Small intestine (tissue), 7 donors: ENCODE measurements at regions not wholly inside any gene's neighbourhood (a gene's known extent, or its start where the extent isn't known, plus 50 kb on each side); places are given as distances from the start of the nearest gene placed in this dataset.

Experiments
- DNase-seq, 2 donors: peaks; one replicate each; pipeline versions ENCODE4 v3.0.0 to v3.0.0-alpha.2; 2013
- FAIRE-seq: peaks from 2 replicates; lab custom pipeline; 2012; peaks lifted over from hg19 to GRCh38; lab: Jason Lieb, UNC
- H3K27ac ChIP-seq, 3 donors: one replicate each; pipeline ENCODE4 v1.5.1; 2013; ENCODE audit warnings: low read length in 2 of 3, mild to moderate bottlenecking in 2 of 3, control low read depth in 1 of 3, inconsistent platforms in 1 of 3, low read depth in 1 of 3, moderate library complexity in 1 of 3
- H3K27me3 ChIP-seq, 3 donors: one replicate each; pipeline ENCODE4 v1.6.1; 2013; ENCODE audit warnings: low read length in 3 of 3, inconsistent platforms in 1 of 3; ENCODE audit not compliant: control insufficient read depth in 3 of 3, insufficient read depth in 3 of 3
- H3K36me3 ChIP-seq, 3 donors: one replicate each; pipeline ENCODE4 v1.6.1; 2013; ENCODE audit warnings: low read length in 3 of 3, inconsistent platforms in 1 of 3, low read depth in 1 of 3, mild to moderate bottlenecking in 1 of 3, moderate library complexity in 1 of 3; ENCODE audit not compliant: control insufficient read depth in 3 of 3, insufficient read depth in 2 of 3
- H3K4me1 ChIP-seq, 3 donors: one replicate each; pipeline ENCODE4 v1.6.1; 2013; ENCODE audit warnings: low read length in 2 of 3, inconsistent platforms in 1 of 3, low read depth in 1 of 3, mild to moderate bottlenecking in 1 of 3, moderate library complexity in 1 of 3; ENCODE audit not compliant: control insufficient read depth in 3 of 3, insufficient read depth in 2 of 3
- H3K4me3 ChIP-seq, 3 donors: one replicate each; pipeline ENCODE4 v1.5.1; 2013; ENCODE audit warnings: low read length in 3 of 3, control low read depth in 1 of 3, inconsistent platforms in 1 of 3, low read depth in 1 of 3, mild to moderate bottlenecking in 1 of 3, moderate library complexity in 1 of 3
- H3K9me3 ChIP-seq, 2 donors: one replicate each; pipeline ENCODE4 v1.6.1; 2013; ENCODE audit warnings: low read depth in 1 of 2, low read length in 1 of 2; ENCODE audit not compliant: control insufficient read depth in 2 of 2, insufficient read depth in 1 of 2
- WGBS, 3 donors: extraction: QIAGEN DNeasy Blood & Tissue Kit; methylation state at CpG; one replicate each; pipeline ENCODE4 v1.1.7; 2013; 5-methylcytosine and 5-hydroxymethylcytosine counted together
- donor health status: healthy with polysubstance abuse.
- donor health status: control.
- donor health status: control.
- donor health status: Bipolar disorder and iron deficiency.
- donor health status: healthy.

GRCh38 chr3:187830181-187830580 is 84.9 kb upstream of the BCL6 start:
- FAIRE-seq (no peak), DNase-seq (no peak)
- WGBS, 3 donors = 82 to 94% (median 93%) methylated on average over 1 of the region's 1 CpG
- Histone ChIP-seq H3K4me3 (no peak overlapping the region), H3K4me1 (peaks cover 0 to 18% (median 4%) of the 10 kb centered on the region in 3 donors), H3K36me3 (no peaks in the 10 kb centered on the region), H3K27ac (no peak overlapping the region), H3K27me3 (no peaks in the 10 kb centered on the region), H3K9me3 (peaks cover 0 to 1% of the 10 kb centered on the region in 2 donors)

- FAIRE-seq (no peak), DNase-seq (no peak)
- no peak overlapping the region for H3K27ac ChIP-seq
- H3K4me3 ChIP-seq = no peak overlapping the region
- H3K9me3 ChIP-seq = peaks cover 0 to 1% of the 10 kb centered on the region in 2 donors
- peaks cover 0 to 18% (median 4%) of the 10 kb centered on the region in 3 donors for H3K4me1 ChIP-seq
- H3K27me3 ChIP-seq = no peaks in the 10 kb centered on the region
- no peaks in the 10 kb centered on the region for H3K36me3 ChIP-seq
- WGBS, 3 donors = 80 to 90% (median 84%) methylated on average over 8 to 9 of the region's 9 CpGs
Observed at GRCh38 chr3:187831125-187832051, 86.1 kb upstream of the BCL6 start.

GRCh38 chr3:187832202-187832601 is 86.9 kb upstream of the BCL6 start:
- no peak overlapping the region for H3K27ac ChIP-seq
- no peak overlapping the region for H3K4me3 ChIP-seq
- 61 to 77% (median 68%) methylated on average over 3 of the region's 3 CpGs for WGBS, 3 donors
- DNase-seq (peak in 1 of 2 donors; percentile 18), FAIRE-seq (no peak)
- H3K27me3 ChIP-seq = no peaks in the 10 kb centered on the region
- no peaks in the 10 kb centered on the region for H3K9me3 ChIP-seq
- peaks cover 0 to 18% (median 4%) of the 10 kb centered on the region in 3 donors for H3K4me1 ChIP-seq
- no peaks in the 10 kb centered on the region for H3K36me3 ChIP-seq

GRCh38 chr3:187833375-187833774 is 88.1 kb upstream of the BCL6 start:
- Histone ChIP-seq H3K27me3 (no peaks in the 10 kb centered on the region), H3K27ac (no peak overlapping the region), H3K4me3 (no peak overlapping the region), H3K36me3 (no peaks in the 10 kb centered on the region), H3K4me1 (peaks cover 0 to 16% (median 1%) of the 10 kb centered on the region in 3 donors), H3K9me3 (no peaks in the 10 kb centered on the region)
- no peak for FAIRE-seq
- 90 to 95% (median 92%) methylated on average over 3 of the region's 3 CpGs for WGBS, 3 donors
- no peak for DNase-seq

GRCh38 chr3:187833799-187834578 is 88.7 kb upstream of the BCL6 start:
- Histone ChIP-seq H3K27ac (no peak overlapping the region), H3K36me3 (no peaks in the 10 kb centered on the region), H3K4me1 (peaks cover 0 to 10% (median 0%) of the 10 kb centered on the region in 3 donors), H3K4me3 (no peak overlapping the region), H3K9me3 (no peaks in the 10 kb centered on the region), H3K27me3 (no peaks in the 10 kb centered on the region)
- 81 to 95% (median 92%) methylated on average over 9 of the region's 9 CpGs for WGBS, 3 donors
- DNase-seq = no peak
- FAIRE-seq = no peak

- DNase-seq = no peak
- H3K9me3 ChIP-seq = no peaks in the 10 kb centered on the region
- H3K4me1 ChIP-seq = peaks cover 0 to 5% (median 0%) of the 10 kb centered on the region in 3 donors
- WGBS, 3 donors = 83 to 93% (median 91%) methylated on average over 8 of the region's 8 CpGs
- H3K27ac ChIP-seq = no peak overlapping the region
- no peaks in the 10 kb centered on the region for H3K27me3 ChIP-seq
- FAIRE-seq = no peak
- no peak overlapping the region for H3K4me3 ChIP-seq
- H3K36me3 ChIP-seq = no peaks in the 10 kb centered on the region
Observed at GRCh38 chr3:187836823-187837770, 91.8 kb upstream of the BCL6 start.

- Histone ChIP-seq H3K27ac (no peak overlapping the region), H3K4me1 (peaks cover 0 to 5% (median 0%) of the 10 kb centered on the region in 3 donors), H3K27me3 (no peaks in the 10 kb centered on the region), H3K4me3 (no peak overlapping the region), H3K9me3 (no peaks in the 10 kb centered on the region), H3K36me3 (no peaks in the 10 kb centered on the region)
- no peak for DNase-seq
- FAIRE-seq = no peak
- WGBS, 3 donors = 56 to 73% (median 67%) methylated on average over 5 of the region's 5 CpGs
Observed at GRCh38 chr3:187838016-187838540, 92.8 kb upstream of the BCL6 start.
